EH (cell line): ENCODE measurements at regions not wholly inside any gene's neighbourhood (a gene's known extent, or its start where the extent isn't known, plus 50 kb on each side); places are given as distances from the start of the nearest gene placed in this dataset.
"Not testable (repeated sequence)": the region's sequence is repeated elsewhere in the genome, so short reads cannot be mapped to it uniquely, and the experiment has no call there.

ENCODE experiments used
- DNase-seq: peaks from one replicate; pipeline ENCODE4 v3.0.0-alpha.2; 2015; ENCODE audit warnings: low read depth

DNA sequence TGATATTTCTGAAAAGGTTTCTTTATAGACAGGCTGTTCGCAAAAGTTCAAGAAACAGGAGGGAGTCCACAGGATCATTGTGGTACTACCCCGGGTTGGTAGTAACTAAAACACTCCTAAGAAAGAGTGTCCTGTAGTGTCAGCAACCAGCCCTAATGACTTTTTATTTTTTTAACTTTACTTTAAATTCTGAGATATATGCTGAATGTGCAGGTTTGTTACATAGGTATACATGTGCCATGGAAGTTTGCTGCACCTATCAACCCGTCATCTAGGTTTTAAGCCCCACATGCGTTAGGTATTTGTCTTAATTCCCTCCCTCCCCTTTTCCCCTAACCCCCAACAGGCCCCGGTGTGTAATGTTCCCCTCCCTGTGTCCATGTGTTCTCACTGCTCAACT lies 1396.9 kb upstream of the ZEB2 start:
- DNase-seq = no peak

- DNase-seq = no peak
Measured at GRCh38 chr2:145914716-145915115, 1394.8 kb upstream of the ZEB2 start.

- DNase-seq = no peak
Measured at GRCh38 chr2:145910416-145910815, 1390.5 kb upstream of the ZEB2 start.

- no peak for DNase-seq
Measured at GRCh38 chr2:145909766-145910165, 1389.8 kb upstream of the ZEB2 start.

- DNase-seq = no peak
Measured at GRCh38 chr2:145909175-145909755, 1389.3 kb upstream of the ZEB2 start.

DNA sequence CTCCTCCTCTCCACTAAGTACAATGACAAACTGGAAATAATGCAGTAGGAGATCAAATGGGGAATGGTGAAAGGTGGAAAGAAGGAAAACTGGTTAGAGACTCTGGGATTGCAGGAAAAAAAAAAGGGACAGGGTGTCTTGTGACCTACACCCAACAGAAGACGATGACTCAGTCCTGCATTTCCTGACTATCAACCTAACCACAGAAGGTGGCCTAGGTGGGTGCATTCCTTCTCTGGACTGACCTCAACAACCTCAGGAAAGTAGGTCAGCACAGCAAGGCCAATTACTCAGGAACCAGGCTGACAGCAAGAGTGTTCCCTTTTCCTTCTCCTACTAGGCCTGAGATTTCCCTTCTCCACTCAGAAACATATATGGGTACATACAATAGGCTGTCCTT lies 1386.4 kb upstream of the ZEB2 start:
- DNase-seq = no peak

DNA sequence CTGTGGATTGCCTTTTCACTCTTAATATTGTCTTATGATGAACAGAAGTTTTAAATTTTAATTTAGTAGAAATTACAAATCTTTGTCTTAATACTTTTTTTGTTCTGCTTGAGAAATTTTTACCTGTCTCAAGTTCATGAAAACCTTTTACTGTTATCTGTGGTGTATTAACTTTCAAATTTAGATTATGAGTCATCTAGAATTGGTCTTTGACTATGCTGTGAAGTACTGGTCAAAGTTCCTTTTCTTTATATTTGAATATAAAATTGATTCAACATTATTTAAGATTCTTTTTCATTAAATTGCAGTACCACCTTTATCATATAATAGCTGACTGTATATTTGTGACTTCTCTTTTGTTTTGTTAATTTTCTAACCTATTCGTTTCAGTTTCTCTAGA lies 1385.5 kb upstream of the ZEB2 start:
- DNase-seq = no peak

DNA sequence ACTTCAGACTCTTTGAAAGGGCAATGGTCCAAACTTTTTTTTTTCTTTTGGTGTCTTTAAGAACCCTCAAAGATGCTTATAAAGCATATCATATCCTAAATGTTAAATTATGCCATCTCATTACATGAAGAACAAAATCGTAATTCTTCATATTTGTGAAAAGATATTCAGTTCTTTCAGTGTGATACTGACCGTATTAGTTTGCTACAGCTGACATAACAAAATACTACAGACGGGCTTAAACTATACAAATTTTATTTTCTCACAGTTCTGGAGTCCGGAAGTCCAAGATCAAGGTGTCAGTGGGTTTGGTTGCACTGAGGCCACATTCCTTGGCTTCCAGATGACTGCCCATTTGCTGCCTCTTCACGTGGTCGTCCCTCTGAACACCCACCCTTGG lies 1377.2 kb upstream of the ZEB2 start:
- no peak for DNase-seq

DNA sequence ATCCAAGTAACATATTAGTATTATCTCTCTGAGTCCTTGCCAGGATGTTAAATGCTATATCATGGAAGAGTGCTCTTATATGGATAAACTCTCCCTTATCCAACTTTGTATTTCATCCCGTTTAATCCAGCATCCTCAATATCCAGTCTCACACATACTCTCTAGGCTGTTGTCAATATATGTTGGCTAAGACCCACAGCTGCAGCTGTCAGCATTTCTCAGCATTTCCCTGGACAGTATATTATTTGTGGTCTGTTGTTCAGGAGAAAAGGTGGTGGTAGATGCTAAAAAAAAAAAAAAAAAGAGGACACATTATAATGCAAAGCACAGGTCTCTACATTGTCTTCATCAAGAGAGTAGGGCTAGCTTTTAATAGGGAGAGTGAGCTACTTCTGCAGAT lies 1368.0 kb upstream of the ZEB2 start:
- no peak for DNase-seq

GRCh38 chr2:145880997-145881396 lies 1361.1 kb upstream of the ZEB2 start:
- not testable (repeated sequence) for DNase-seq

GRCh38 chr2:145875016-145875415 lies 1355.1 kb upstream of the ZEB2 start:
- DNase-seq = peak; percentile 5

GRCh38 chr2:145874466-145874865 lies 1354.5 kb upstream of the ZEB2 start:
- DNase-seq = peak; percentile 83

DNA sequence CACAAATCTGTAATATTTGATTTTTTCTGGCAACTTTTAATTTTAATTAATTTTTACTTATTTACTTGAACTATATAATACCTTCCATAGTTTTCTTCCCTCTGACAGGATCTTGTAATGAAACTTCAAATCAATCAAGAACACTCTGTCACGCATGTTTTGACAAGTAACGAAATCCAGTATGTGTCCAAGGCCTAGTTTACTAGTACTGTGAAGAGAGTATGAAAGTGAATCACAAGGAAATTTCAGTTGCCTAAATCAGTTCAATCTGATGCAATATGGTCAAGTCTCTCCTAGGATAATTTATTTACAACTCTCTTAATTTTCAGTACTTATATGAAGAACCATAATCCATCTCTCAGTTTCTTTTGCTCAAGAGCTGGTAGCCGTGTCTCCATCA lies 1344.6 kb upstream of the ZEB2 start:
- DNase-seq = no peak

GRCh38 chr2:145861940-145862339 lies 1342.0 kb upstream of the ZEB2 start:
- DNase-seq = no peak

DNA sequence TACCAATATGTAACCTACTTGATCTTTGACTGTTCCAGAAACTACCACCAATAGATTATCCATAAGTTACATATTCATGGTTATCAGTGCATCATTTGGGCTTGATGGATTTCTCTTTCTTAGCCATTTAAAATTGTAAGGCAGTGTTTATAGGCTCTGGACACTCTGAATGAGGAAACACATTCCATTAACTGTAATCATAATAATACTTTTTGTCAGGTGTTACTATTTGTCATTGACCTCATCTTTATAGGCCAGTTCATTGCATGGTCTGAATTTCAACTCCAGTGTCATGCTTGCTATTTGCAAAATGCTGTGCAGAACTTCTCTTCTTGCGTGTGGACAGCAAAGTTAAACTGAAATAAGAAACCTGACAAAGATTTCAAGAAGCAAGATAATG lies 1340.2 kb upstream of the ZEB2 start:
- DNase-seq = peak; percentile 4

DNA sequence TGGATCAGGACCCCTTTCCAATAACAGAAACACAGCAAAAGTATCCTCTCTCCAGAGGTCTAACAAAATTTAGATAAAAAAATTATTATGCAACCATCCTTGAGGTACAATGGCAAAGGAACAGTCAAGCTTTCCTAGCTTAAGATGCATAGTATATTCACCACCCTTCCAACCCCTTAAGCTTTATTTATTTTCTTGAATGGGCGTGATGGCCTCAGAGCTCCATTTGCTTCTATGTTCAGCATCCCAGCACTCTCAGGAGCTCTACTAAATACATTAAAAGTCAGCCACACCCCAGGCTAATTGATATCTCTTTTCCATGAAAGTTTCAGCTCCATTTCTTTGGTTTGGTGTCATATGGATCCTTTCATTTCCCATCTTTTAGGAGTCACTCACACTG lies 1335.2 kb upstream of the ZEB2 start:
- no peak for DNase-seq

GRCh38 chr2:145854039-145854755 lies 1334.3 kb upstream of the ZEB2 start:
- no peak for DNase-seq

DNA sequence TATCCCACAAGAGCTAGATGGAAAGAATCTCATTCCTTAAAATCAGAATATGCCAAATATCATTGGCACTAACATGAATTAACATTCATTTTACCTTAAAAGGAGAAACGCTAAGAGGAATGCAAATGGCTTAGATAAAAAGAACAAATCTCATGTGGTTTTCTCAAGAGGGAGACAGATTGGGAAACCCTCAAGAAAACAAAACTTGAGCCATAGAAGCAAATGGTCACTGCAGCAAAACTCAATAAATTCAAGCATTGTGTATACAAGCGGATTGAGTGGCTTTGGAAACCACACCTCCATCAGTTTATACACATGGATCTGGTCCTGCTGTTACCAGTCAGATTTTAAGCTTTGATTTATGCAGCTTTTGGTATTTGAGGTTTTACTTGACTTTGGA lies 1331.8 kb upstream of the ZEB2 start:
- peak; percentile 19 for DNase-seq

GRCh38 chr2:145849466-145849865 lies 1329.5 kb upstream of the ZEB2 start:
- no peak for DNase-seq

DNA sequence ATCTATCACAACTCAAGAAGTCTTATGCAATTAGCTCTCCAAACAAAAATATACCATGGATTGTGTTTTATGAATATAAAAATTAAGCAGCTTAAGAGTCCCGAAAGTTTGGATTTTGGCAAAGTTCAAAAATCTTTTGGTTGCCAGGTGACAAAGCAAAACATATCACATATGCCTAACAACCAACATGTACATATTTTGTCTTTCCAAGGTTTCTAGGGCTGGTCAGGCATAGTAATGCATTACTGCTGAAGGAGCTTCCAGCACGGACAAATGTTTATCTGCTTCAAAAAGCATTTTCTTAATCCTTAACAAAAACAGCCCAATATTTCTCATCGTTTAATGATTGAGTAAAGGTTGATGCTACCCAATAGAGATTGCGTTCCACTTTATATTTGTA lies 1327.1 kb upstream of the ZEB2 start:
- DNase-seq = no peak

- no peak for DNase-seq
Measured at GRCh38 chr2:145845923-145846322, 1326.0 kb upstream of the ZEB2 start.

GRCh38 chr2:145845207-145845894 lies 1325.4 kb upstream of the ZEB2 start:
- DNase-seq = peak; percentile 9

- DNase-seq = no peak
Measured at GRCh38 chr2:145841973-145842372, 1322.1 kb upstream of the ZEB2 start.

GRCh38 chr2:145836986-145837385 lies 1317.1 kb upstream of the ZEB2 start:
- no peak for DNase-seq
